ENCODE measurements at regions not wholly inside any gene's neighbourhood (a gene's known extent, or its start where the extent isn't known, plus 50 kb on each side); places are given as distances from the start of the nearest gene placed in this dataset.

GRCh38 chr11:129312730-129313503 is 62.7 kb upstream of the BARX2 start:
- CTCF ChIA-PET: interaction anchor here (1.1 kb wide), 1 partner anchor 15 kb away, joined by 3 read pairs; no protein-coding TSS in a partner anchor
- Mint-ChIP-seq H3K9me3 (no peaks in the 10 kb centered on the region), H3K27me3 (no peaks in the 10 kb centered on the region), H3K4me1 (ENCODE audit: low read depth) (no peaks in the 10 kb centered on the region), H3K27ac (no peak overlapping the region), H3K4me3 (no peak overlapping the region), H3K36me3 (no peaks in the 10 kb centered on the region)
- POLR2A ChIA-PET: no interaction called here
- intact Hi-C loops (cut with micrococcal nuclease): no loop called here
- DNase-seq: no peak

GRCh38 chr11:129308241-129308865 is 67.3 kb upstream of the BARX2 start:
- no peak overlapping the region for H3K4me3 Mint-ChIP-seq
- peaks cover 2% of the 10 kb centered on the region for H3K9me3 Mint-ChIP-seq
- no peak overlapping the region for H3K27ac Mint-ChIP-seq
- ChIA-PET CTCF (no interaction called here), POLR2A (no interaction called here)
- H3K27me3 Mint-ChIP-seq: no peaks in the 10 kb centered on the region
- no peaks in the 10 kb centered on the region for H3K4me1 Mint-ChIP-seq (ENCODE audit: low read depth)
- intact Hi-C loops (cut with micrococcal nuclease): no loop called here
- no peaks in the 10 kb centered on the region for H3K36me3 Mint-ChIP-seq
- no peak for DNase-seq

GRCh38 chr11:129307162-129307561 is 68.5 kb upstream of the BARX2 start:
- POLR2A ChIA-PET: no interaction called here
- Mint-ChIP-seq H3K9me3 (peaks cover 2% of the 10 kb centered on the region), H3K4me1 (ENCODE audit: low read depth) (no peaks in the 10 kb centered on the region), H3K4me3 (no peak overlapping the region), H3K36me3 (no peaks in the 10 kb centered on the region), H3K27ac (no peak overlapping the region), H3K27me3 (no peaks in the 10 kb centered on the region)
- CTCF ChIA-PET: no interaction called here
- no peak for DNase-seq
- intact Hi-C loops (cut with micrococcal nuclease): no loop called here

GRCh38 chr11:129302386-129303101 is 73.1 kb upstream of the BARX2 start:
- Mint-ChIP-seq H3K27me3 (peaks cover 16% of the 10 kb centered on the region), H3K4me3 (no peak overlapping the region), H3K27ac (no peak overlapping the region), H3K4me1 (ENCODE audit: low read depth) (peaks cover 13% of the 10 kb centered on the region), H3K36me3 (no peaks in the 10 kb centered on the region), H3K9me3 (peaks cover 2% of the 10 kb centered on the region)
- DNase-seq: no peak
- ChIA-PET POLR2A (no interaction called here), CTCF (no interaction called here)
- intact Hi-C loops (cut with micrococcal nuclease): no loop called here

- CTCF ChIA-PET: no interaction called here
- POLR2A ChIA-PET: no interaction called here
- DNase-seq: no peak
- Mint-ChIP-seq H3K9me3 (no peaks in the 10 kb centered on the region), H3K27ac (no peak overlapping the region), H3K36me3 (no peaks in the 10 kb centered on the region), H3K4me3 (no peak overlapping the region), H3K4me1 (ENCODE audit: low read depth) (peaks cover 13% of the 10 kb centered on the region), H3K27me3 (peaks cover 24% of the 10 kb centered on the region)
- intact Hi-C loops (cut with micrococcal nuclease): loop anchor here (2.0 kb wide), 1 partner anchor 19 kb away; no protein-coding TSS in a partner anchor
Measured at GRCh38 chr11:129300099-129300498, 75.5 kb upstream of the BARX2 start.

GRCh38 chr11:129298988-129299387 is 76.7 kb upstream of the BARX2 start:
- Mint-ChIP-seq H3K9me3 (no peaks in the 10 kb centered on the region), H3K4me3 (no peak overlapping the region), H3K4me1 (ENCODE audit: low read depth) (peaks cover 13% of the 10 kb centered on the region), H3K36me3 (no peaks in the 10 kb centered on the region), H3K27me3 (peaks cover 24% of the 10 kb centered on the region), H3K27ac (no peak overlapping the region)
- CTCF ChIA-PET: no interaction called here
- intact Hi-C loops (cut with micrococcal nuclease): no loop called here
- POLR2A ChIA-PET: no interaction called here
- no peak for DNase-seq

GRCh38 chr11:129295746-129296145 is 79.9 kb upstream of the BARX2 start:
- intact Hi-C loops (cut with micrococcal nuclease): no loop called here
- Mint-ChIP-seq H3K27ac (no peak overlapping the region), H3K9me3 (no peaks in the 10 kb centered on the region), H3K27me3 (peaks cover 24% of the 10 kb centered on the region), H3K4me3 (no peak overlapping the region), H3K36me3 (no peaks in the 10 kb centered on the region), H3K4me1 (ENCODE audit: low read depth) (peaks cover 10% of the 10 kb centered on the region)
- DNase-seq: no peak
- ChIA-PET CTCF (interaction anchor here (0.8 kb wide), 1 partner anchor 340 kb away, joined by 3 read pairs; no protein-coding TSS in a partner anchor), POLR2A (no interaction called here)

GRCh38 chr11:129292771-129293170 is 82.9 kb upstream of the BARX2 start:
- ChIA-PET CTCF (no interaction called here), POLR2A (no interaction called here)
- no peaks in the 10 kb centered on the region for H3K9me3 Mint-ChIP-seq
- intact Hi-C loops (cut with micrococcal nuclease): no loop called here
- no peak overlapping the region for H3K27ac Mint-ChIP-seq
- H3K27me3 Mint-ChIP-seq: peaks cover 26% of the 10 kb centered on the region
- no peaks in the 10 kb centered on the region for H3K4me1 Mint-ChIP-seq (ENCODE audit: low read depth)
- no peak for DNase-seq
- H3K36me3 Mint-ChIP-seq: no peaks in the 10 kb centered on the region
- H3K4me3 Mint-ChIP-seq: no peak overlapping the region

- POLR2A ChIA-PET: no interaction called here
- Mint-ChIP-seq H3K27ac (no peak overlapping the region), H3K36me3 (no peaks in the 10 kb centered on the region), H3K9me3 (no peaks in the 10 kb centered on the region), H3K4me3 (no peak overlapping the region), H3K4me1 (ENCODE audit: low read depth) (no peaks in the 10 kb centered on the region), H3K27me3 (peaks cover 25% of the 10 kb centered on the region)
- DNase-seq: no peak
- CTCF ChIA-PET: no interaction called here
- intact Hi-C loops (cut with micrococcal nuclease): no loop called here
Measured at GRCh38 chr11:129292092-129292491, 83.6 kb upstream of the BARX2 start.

- POLR2A ChIA-PET: no interaction called here
- H3K27ac Mint-ChIP-seq: no peak overlapping the region
- no peaks in the 10 kb centered on the region for H3K4me1 Mint-ChIP-seq (ENCODE audit: low read depth)
Measured at GRCh38 chr11:129291546-129291945, 84.1 kb upstream of the BARX2 start.

GRCh38 chr11:129290966-129291365 is 84.7 kb upstream of the BARX2 start:
- H3K27me3 Mint-ChIP-seq: peaks cover 29% of the 10 kb centered on the region
- no peaks in the 10 kb centered on the region for H3K4me1 Mint-ChIP-seq (ENCODE audit: low read depth)
- ChIA-PET CTCF (no interaction called here), POLR2A (no interaction called here)
- intact Hi-C loops (cut with micrococcal nuclease): no loop called here
- H3K9me3 Mint-ChIP-seq: no peaks in the 10 kb centered on the region
- H3K4me3 Mint-ChIP-seq: no peak overlapping the region
- no peak overlapping the region for H3K27ac Mint-ChIP-seq
- no peak for DNase-seq
- H3K36me3 Mint-ChIP-seq: no peaks in the 10 kb centered on the region

More at GRCh38 chr11:129291546-129291945, 84.1 kb upstream of the BARX2 start:
- intact Hi-C loops (cut with micrococcal nuclease): no loop called here
- CTCF ChIA-PET: no interaction called here
- H3K36me3 Mint-ChIP-seq: no peaks in the 10 kb centered on the region
- peaks cover 25% of the 10 kb centered on the region for H3K27me3 Mint-ChIP-seq
- no peaks in the 10 kb centered on the region for H3K9me3 Mint-ChIP-seq
- no peak overlapping the region for H3K4me3 Mint-ChIP-seq
- no peak for DNase-seq

GRCh38 chr11:129289350-129290040 is 86.2 kb upstream of the BARX2 start:
- H3K4me3 Mint-ChIP-seq: no peak overlapping the region
- H3K4me1 Mint-ChIP-seq (ENCODE audit: low read depth): no peaks in the 10 kb centered on the region
- no peak overlapping the region for H3K27ac Mint-ChIP-seq
- POLR2A ChIA-PET: no interaction called here
- DNase-seq: no peak
- H3K36me3 Mint-ChIP-seq: no peaks in the 10 kb centered on the region
- H3K27me3 Mint-ChIP-seq: peaks cover 25% of the 10 kb centered on the region
- CTCF ChIA-PET: no interaction called here
- intact Hi-C loops (cut with micrococcal nuclease): no loop called here
- H3K9me3 Mint-ChIP-seq: no peaks in the 10 kb centered on the region
